Activated naive CD8-positive, alpha-beta T cell treated with anti-CD3 and anti-CD28 coated beads for 36 hours (primary cell): ENCODE measurements at regions not wholly inside any gene's neighbourhood (a gene's known extent, or its start where the extent isn't known, plus 50 kb on each side); places are given as distances from the start of the nearest gene placed in this dataset.
"Not testable (repeated sequence)": the region's sequence is repeated elsewhere in the genome, so short reads cannot be mapped to it uniquely, and the experiment has no call there.

Source experiments
- DNase-seq: peaks from one replicate; pipeline ENCODE4 v3.0.0; 2021
- H3K27ac Mint-ChIP-seq: one replicate; pipeline ENCODE4 v1.8.0; 2022; ENCODE audit warnings: mild to moderate bottlenecking, moderate library complexity, mixed read lengths
- H3K27me3 Mint-ChIP-seq: one replicate; pipeline ENCODE4 v1.8.0; 2022; ENCODE audit warnings: mild to moderate bottlenecking, mixed read lengths
- H3K36me3 Mint-ChIP-seq: one replicate; pipeline ENCODE4 v1.8.0; 2021; ENCODE audit warnings: mild to moderate bottlenecking, mixed read lengths
- H3K4me1 Mint-ChIP-seq: one replicate; pipeline ENCODE4 v1.8.0; 2021; ENCODE audit warnings: mixed read lengths
- H3K4me3 Mint-ChIP-seq: one replicate; pipeline ENCODE4 v1.8.0; 2022; ENCODE audit warnings: mild to moderate bottlenecking, moderate library complexity, mixed read lengths
- H3K9me3 Mint-ChIP-seq: one replicate; pipeline ENCODE4 v1.8.0; 2022; ENCODE audit warnings: mixed read lengths

DNA sequence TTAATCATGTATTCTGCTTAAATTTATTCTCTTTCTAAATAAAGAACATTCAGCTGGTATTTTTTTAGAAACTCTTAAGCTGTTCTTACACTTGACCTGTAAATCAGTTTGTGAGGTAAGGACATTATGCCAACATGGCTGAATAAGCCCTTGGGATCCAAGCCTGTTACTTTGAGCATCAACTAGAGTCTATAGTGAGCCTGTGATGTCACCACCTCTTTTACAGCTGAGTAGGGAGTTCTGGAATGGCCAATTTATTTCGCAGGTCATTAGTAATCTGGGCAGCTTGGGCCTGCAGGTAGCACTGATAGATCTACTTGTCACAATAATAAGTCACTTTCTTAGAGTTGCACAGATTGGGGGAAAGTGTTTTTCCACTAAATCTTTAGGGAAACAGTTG lies 915.2 kb upstream of the MBL2 start:
- no peak for DNase-seq
- Mint-ChIP-seq H3K27ac (no peak overlapping the region), H3K4me3 (no peak overlapping the region), H3K27me3 (no peaks in the 10 kb centered on the region), H3K36me3 (no peaks in the 10 kb centered on the region), H3K4me1 (no peaks in the 10 kb centered on the region), H3K9me3 (peaks cover 8% of the 10 kb centered on the region)

DNA sequence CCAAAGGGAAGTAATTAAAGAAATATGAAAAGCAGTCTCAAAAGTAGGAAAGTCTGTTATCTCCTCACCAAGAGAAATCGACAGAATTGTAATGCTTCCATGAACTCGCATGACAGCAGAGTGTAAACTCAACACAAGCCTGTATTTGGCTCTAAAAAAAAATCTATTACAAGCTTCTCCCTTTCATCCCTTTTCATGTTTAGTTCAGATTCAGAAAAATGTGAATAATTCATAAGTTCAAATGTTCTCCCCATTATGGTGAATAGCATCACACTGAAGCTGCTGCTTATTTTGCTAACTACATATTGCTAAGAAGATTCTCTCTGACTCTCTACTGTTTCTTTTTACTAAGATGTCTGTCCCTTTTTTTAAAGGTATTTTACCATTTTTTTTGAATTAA lies 910.3 kb upstream of the MBL2 start:
- H3K9me3 Mint-ChIP-seq, result peaks cover 10% of the 10 kb centered on the region
- H3K27me3 Mint-ChIP-seq, result no peaks in the 10 kb centered on the region
- H3K36me3 Mint-ChIP-seq, result no peaks in the 10 kb centered on the region
- no peak overlapping the region for H3K4me3 Mint-ChIP-seq
- no peak for DNase-seq
- no peak overlapping the region for H3K27ac Mint-ChIP-seq
- no peaks in the 10 kb centered on the region for H3K4me1 Mint-ChIP-seq

DNA sequence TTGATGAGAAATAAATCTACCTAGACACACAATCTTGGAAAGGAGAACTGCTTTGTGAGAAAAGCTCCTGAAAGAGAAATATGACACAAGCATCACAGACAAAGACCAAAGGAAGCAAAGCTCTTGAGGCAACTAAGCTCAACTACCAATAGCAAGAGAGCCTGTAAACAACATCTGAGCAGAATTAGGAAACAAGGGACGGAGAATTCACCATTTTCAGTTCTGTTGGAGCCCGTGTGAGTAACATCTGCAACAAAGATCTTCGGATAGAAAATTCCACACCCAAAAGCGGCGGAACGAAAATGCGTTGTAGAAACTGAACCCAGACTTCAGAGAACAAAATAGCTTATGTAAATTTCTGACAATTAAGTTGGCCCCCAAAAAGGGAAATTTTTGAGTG lies 909.9 kb upstream of the MBL2 start:
- no peak for DNase-seq
- no peak overlapping the region for H3K4me3 Mint-ChIP-seq
- no peaks in the 10 kb centered on the region for H3K27me3 Mint-ChIP-seq
- H3K27ac Mint-ChIP-seq, result no peak overlapping the region
- no peaks in the 10 kb centered on the region for H3K4me1 Mint-ChIP-seq
- peaks cover 9% of the 10 kb centered on the region for H3K9me3 Mint-ChIP-seq
- H3K36me3 Mint-ChIP-seq, result no peaks in the 10 kb centered on the region

DNA sequence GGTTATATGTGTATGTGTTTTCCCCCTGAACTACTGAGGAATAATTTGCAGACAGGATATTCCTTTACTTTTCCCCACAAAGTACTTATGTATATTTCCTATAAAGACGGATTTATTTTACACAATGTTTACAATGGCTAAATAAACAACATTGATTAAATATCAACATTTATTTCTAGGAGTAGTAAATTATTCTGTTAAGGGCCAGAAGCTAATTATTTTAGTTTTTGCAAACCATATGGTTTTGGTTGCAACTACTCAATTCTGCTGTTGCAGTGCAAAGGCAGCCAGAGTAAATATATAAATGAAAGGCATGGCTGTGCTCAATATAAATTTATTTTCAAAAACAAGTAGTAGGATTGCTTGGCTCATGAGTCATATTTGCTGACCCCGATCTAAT lies 907.1 kb upstream of the MBL2 start:
- peaks cover 8% of the 10 kb centered on the region for H3K9me3 Mint-ChIP-seq
- no peak for DNase-seq
- H3K27me3 Mint-ChIP-seq, result no peaks in the 10 kb centered on the region
- no peak overlapping the region for H3K27ac Mint-ChIP-seq
- H3K4me3 Mint-ChIP-seq, result no peak overlapping the region
- no peaks in the 10 kb centered on the region for H3K4me1 Mint-ChIP-seq
- H3K36me3 Mint-ChIP-seq, result no peaks in the 10 kb centered on the region

DNA sequence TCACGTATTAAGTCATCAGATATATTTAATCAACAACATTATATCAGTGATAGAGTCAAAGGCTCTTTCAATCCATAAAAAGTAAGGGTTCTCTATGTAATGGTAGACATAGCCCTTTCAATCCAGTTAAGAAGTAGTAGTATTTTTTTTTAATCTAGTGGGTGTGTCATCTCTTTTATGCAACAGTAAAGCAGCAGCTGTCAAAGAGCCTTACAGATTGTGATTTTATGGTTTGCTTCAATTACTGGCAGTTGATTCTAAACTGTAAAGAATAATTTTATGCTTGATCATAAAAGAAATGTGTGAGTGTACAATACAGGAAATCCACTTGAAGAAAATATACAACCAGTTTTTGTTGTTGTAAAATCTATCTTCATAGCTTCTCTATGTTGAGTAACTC lies 902.6 kb upstream of the MBL2 start:
- no peak for DNase-seq
- Mint-ChIP-seq H3K4me3 (no peak overlapping the region), H3K27ac (no peak overlapping the region), H3K4me1 (no peaks in the 10 kb centered on the region), H3K27me3 (no peaks in the 10 kb centered on the region), H3K9me3 (peaks cover 4% of the 10 kb centered on the region), H3K36me3 (no peaks in the 10 kb centered on the region)

DNA sequence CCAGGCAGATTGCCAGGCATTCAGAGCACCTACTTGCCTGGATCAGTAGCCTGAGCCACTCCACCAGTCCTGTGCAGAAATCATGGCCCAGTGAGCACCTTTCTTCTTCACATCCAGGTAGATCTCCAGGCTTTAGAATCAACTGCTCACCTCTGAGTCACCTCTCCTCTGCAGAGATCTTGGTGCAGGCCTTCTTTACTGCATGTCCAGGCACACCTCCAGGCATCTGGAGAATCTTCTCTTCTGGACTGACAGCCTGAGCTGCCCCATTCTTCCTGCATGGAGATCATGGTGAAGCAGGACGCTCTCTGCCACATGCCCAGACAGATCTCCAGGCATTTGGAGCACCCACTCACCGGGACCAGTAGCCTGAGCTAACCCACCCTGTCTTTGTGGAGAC lies 894.5 kb upstream of the MBL2 start:
- H3K4me1 Mint-ChIP-seq, result no peaks in the 10 kb centered on the region
- H3K27me3 Mint-ChIP-seq, result no peaks in the 10 kb centered on the region

DNA sequence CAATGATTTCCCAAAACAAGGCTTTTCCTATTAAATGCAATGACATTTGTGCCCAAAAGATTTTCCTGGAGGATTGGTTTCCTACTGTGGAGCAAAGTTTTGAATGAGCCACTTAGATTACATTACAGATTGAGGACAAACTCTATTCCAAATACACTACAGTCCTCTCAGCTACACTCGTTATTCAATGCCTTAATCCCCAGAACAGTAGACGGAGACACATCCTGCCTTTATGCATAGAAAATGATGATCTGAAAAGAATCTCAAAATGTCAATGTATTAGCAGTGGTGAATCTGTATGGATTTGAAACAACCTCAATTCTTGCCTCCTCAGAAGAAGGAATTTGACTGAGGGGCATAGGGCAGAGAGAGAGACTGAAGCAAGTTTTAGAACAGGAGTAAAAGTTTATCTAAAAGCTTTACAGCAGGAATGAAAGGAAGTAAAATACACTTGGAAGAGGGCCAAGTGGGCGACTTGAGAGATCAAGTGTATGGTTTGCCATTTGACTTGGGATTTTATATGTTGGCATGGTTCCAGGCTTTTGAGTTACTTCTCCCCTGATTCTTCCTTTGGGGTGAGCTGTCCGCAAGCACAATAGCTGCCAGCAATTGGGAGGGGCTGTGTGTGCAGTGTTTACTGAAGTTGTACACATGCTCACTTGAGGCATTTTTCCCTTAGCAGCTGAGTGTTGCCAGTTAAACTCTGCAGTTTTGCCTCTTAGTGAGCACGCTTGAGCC lies 891.9 kb upstream of the MBL2 start:
- no peak for DNase-seq
- Mint-ChIP-seq H3K36me3 (no peaks in the 10 kb centered on the region), H3K27me3 (no peaks in the 10 kb centered on the region), H3K27ac (no peak overlapping the region), H3K4me1 (no peaks in the 10 kb centered on the region), H3K9me3 (peaks cover 13% of the 10 kb centered on the region), H3K4me3 (no peak overlapping the region)

More for the DNA sequence above, 894.5 kb upstream of the MBL2 start:
- H3K9me3 Mint-ChIP-seq, result peaks cover 13% of the 10 kb centered on the region
- no peak overlapping the region for H3K4me3 Mint-ChIP-seq
- H3K36me3 Mint-ChIP-seq, result no peaks in the 10 kb centered on the region
- no peak overlapping the region for H3K27ac Mint-ChIP-seq
- DNase-seq, result no peak

DNA sequence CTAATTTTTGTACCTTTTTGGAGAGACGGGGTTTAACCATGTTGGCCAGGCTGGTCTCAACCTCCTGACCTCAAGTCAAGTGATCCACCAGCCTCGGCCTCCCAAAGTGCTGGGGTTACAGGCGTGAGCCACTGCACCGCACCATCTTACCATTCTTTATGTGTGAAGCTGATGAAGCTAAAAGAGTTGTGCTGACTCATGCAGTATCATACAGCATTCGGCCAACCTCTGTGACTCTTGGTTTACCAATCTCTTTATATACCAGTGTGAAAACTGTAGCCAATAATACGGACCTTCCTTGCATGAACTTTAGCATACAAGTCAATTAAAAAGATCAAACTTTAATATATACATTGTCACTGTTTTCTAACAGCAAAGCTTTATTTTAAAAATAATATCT lies 878.2 kb upstream of the MBL2 start:
- Mint-ChIP-seq H3K4me1 (no peaks in the 10 kb centered on the region), H3K27ac (no peak overlapping the region), H3K27me3 (no peaks in the 10 kb centered on the region), H3K36me3 (no peaks in the 10 kb centered on the region), H3K9me3 (no peaks in the 10 kb centered on the region), H3K4me3 (no peak overlapping the region)
- DNase-seq, result no peak

DNA sequence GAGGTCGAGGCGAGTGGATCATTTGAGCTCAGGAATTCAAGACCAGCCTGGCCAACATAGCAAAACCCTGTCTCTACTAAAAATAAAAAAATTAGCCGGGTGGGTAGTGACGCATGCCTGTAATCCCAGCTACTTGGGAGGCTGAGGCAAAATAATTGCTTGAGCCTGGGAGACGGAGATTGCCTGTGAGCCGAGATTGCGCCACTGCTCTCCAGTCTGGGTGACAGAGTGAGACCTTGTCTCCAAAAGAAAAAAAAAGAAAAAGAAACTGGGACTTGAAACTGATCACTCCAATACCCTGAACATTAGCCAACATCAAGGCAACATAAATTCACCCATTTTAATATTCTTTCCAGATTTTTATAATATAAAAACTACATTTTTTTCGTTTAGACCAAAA lies 874.6 kb upstream of the MBL2 start:
- H3K4me1 Mint-ChIP-seq, DNase-seq, H3K36me3 Mint-ChIP-seq, H3K27ac Mint-ChIP-seq, H3K27me3 Mint-ChIP-seq, H3K4me3 Mint-ChIP-seq, H3K9me3 Mint-ChIP-seq: not testable (repeated sequence)

DNA sequence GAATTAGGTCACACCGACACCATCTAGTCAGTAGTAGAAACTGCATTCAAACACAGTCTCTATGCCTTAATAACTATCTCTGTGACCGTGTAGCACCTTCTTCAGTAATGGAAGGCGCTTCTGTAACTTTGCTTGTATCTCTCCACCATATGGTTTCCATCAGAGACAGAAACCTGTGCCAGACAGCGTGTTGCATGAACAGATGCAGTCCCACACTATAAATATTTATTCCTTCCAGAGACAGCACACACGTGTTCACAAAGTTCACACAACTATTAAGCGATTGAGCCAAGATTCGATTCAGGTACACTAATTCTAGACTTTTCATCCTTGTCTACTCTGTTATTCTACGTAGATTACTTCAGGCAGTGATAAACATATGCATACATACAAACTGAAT lies 873.9 kb upstream of the MBL2 start:
- Mint-ChIP-seq H3K4me1 (no peaks in the 10 kb centered on the region), H3K27ac (no peak overlapping the region), H3K27me3 (no peaks in the 10 kb centered on the region), H3K9me3 (no peaks in the 10 kb centered on the region), H3K4me3 (no peak overlapping the region), H3K36me3 (no peaks in the 10 kb centered on the region)
- no peak for DNase-seq

DNA sequence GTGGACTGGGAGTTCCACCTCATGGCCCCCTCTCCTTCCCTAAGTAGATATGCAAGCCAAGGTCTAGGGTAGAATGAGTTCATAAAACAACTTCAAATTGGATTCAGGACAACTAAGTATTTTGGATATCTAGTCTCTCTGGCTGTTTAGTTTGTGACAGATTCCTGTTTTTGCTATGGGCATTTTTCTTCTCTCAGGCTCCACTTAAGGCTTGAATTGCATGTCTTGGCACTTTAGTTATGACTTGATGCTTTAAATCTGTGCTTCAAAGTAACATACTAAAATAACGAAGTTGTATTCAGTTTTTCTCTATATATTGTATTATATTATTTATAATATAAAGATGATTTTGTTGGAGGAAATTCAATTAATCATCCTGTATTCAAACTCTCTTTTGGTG lies 873.4 kb upstream of the MBL2 start:
- no peaks in the 10 kb centered on the region for H3K4me1 Mint-ChIP-seq
- no peaks in the 10 kb centered on the region for H3K27me3 Mint-ChIP-seq
- DNase-seq, result no peak
- H3K4me3 Mint-ChIP-seq, result no peak overlapping the region
- no peak overlapping the region for H3K27ac Mint-ChIP-seq
- no peaks in the 10 kb centered on the region for H3K36me3 Mint-ChIP-seq
- no peaks in the 10 kb centered on the region for H3K9me3 Mint-ChIP-seq

DNA sequence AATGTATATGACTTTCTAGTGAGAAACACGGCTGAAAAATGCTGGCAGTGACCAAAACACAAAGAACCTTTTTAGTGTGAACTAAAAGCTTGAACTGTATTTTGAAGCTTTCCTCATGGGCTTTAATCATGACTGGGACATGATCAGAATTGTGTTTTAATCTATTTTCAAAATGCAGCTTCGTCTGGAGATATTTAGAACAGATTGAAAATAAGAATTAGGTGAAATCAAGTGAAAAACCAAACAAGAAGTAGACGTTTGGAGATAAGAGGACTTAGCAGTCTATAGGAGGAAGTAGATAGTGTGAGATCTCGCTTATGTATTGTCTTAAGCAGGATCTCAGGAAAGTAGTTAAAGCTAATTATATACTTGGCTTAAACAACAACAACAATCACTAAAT lies 865.4 kb upstream of the MBL2 start:
- no peaks in the 10 kb centered on the region for H3K27me3 Mint-ChIP-seq
- no peaks in the 10 kb centered on the region for H3K4me1 Mint-ChIP-seq
- no peak overlapping the region for H3K27ac Mint-ChIP-seq
- no peaks in the 10 kb centered on the region for H3K36me3 Mint-ChIP-seq
- H3K4me3 Mint-ChIP-seq, result no peak overlapping the region
- DNase-seq, result no peak
- no peaks in the 10 kb centered on the region for H3K9me3 Mint-ChIP-seq

DNA sequence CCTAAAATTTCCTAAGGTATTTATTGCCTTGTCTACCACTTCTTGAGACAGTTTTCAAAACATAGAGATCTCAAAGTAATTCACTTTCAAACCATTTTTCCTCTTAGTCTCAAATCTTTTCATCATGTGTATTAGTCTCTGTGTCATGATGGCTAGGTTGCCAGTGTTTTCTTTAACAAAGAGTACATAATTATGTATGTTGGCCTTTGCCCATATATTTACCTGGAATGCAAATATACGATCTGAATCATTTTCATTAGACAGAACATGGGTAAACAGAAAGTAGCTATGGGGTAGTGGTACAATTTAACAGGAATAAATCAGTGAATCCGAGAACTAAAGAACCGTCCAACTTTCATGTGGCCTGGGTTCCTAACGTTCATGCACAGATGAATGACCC lies 852.1 kb upstream of the MBL2 start:
- no peaks in the 10 kb centered on the region for H3K36me3 Mint-ChIP-seq
- DNase-seq, result no peak
- H3K27me3 Mint-ChIP-seq, result no peaks in the 10 kb centered on the region
- H3K4me1 Mint-ChIP-seq, result no peaks in the 10 kb centered on the region
- H3K9me3 Mint-ChIP-seq, result peaks cover 6% of the 10 kb centered on the region
- no peak overlapping the region for H3K27ac Mint-ChIP-seq
- no peak overlapping the region for H3K4me3 Mint-ChIP-seq

DNA sequence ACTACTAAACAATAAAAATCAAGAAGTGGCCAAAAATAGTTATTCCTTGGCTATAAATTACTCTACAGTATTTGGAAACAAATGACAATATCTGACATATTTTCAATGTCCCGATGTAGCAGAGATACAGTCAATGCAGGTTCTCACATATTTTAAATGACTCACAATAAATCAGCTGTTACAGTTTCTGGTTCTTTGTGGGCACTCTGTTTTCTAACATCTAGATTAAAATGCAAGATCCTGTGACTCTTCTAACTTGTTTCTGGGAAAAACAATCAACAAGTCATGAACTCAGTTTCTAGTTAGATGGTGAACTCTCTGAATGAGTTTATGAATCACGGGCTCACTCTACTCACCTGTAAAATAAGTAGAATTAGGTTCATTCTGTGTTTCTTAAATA lies 849.6 kb upstream of the MBL2 start:
- H3K9me3 Mint-ChIP-seq, result peaks cover 3% of the 10 kb centered on the region
- no peaks in the 10 kb centered on the region for H3K36me3 Mint-ChIP-seq
- H3K4me3 Mint-ChIP-seq, result no peak overlapping the region
- no peak overlapping the region for H3K27ac Mint-ChIP-seq
- H3K27me3 Mint-ChIP-seq, result no peaks in the 10 kb centered on the region
- H3K4me1 Mint-ChIP-seq, result no peaks in the 10 kb centered on the region
- no peak for DNase-seq

DNA sequence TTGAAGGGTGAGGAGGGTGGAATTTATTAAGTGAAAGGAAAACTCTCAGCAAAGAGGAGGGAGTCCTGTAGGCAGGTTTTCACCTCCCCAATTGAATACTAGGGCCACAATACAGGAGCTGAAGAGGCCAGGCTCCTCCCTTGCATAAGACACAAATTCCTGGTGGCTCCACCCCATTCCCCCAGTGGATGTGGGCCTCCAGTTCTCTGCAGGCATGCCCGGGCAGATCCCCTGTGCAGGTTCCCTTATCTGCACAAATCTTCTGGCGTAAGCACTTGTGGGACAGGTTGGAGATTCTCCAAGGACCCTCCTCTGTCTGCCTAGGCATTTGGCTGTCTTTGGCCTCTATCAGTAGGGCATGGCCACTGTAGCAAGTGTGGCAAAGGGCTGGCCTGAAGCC lies 847.1 kb upstream of the MBL2 start:
- H3K36me3 Mint-ChIP-seq, result no peaks in the 10 kb centered on the region
- no peak for DNase-seq
- H3K27me3 Mint-ChIP-seq, result no peaks in the 10 kb centered on the region
- H3K4me1 Mint-ChIP-seq, result no peaks in the 10 kb centered on the region
- H3K9me3 Mint-ChIP-seq, result peaks cover 2% of the 10 kb centered on the region
- H3K27ac Mint-ChIP-seq, result no peak overlapping the region
- H3K4me3 Mint-ChIP-seq, result no peak overlapping the region

DNA sequence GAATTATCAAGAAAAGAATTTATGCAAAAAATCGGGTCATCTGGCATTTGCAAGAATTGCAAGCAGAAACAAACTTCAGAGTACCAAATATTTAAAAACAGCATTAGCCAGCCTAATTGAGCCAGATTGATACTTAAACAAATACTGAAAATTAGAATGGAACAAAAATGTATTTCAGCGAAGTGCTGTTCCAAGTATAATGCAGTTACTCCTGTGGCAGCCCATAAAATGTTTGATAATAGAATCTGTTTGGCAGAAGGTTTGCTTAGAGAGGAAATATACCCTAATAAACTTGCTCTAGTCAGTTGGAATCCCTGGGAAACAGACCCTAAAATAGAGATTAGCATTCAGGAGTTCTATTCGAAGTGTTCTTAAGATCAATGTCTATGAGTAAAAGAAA lies 835.1 kb upstream of the MBL2 start:
- no peak for DNase-seq
- no peak overlapping the region for H3K4me3 Mint-ChIP-seq

DNA sequence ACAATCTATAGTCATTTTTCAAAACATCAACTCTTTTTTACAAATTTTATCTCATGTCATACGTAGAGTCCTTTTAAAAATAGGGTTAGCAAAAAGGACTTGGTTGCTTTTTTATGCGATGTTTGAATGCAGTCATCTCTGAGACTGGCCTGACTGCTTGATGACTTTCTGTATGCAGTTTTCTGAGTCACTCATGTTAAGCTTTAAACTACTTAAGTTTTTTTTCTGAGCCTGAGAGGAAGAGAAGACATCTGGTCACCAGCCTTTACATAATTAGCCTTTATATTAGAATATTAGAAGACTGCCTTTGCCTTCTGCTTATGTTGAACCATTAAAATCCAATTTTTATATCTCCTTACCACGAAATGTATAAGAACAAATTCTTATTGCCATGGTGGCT lies 834.4 kb upstream of the MBL2 start:
- H3K27ac Mint-ChIP-seq, result no peak overlapping the region
- no peaks in the 10 kb centered on the region for H3K9me3 Mint-ChIP-seq
- no peaks in the 10 kb centered on the region for H3K27me3 Mint-ChIP-seq
- DNase-seq, result no peak
- no peak overlapping the region for H3K4me3 Mint-ChIP-seq
- H3K36me3 Mint-ChIP-seq, result no peaks in the 10 kb centered on the region
- H3K4me1 Mint-ChIP-seq, result no peaks in the 10 kb centered on the region

More for the DNA sequence above, 835.1 kb upstream of the MBL2 start:
- Mint-ChIP-seq H3K9me3 (no peaks in the 10 kb centered on the region), H3K27me3 (no peaks in the 10 kb centered on the region), H3K36me3 (no peaks in the 10 kb centered on the region), H3K27ac (no peak overlapping the region), H3K4me1 (no peaks in the 10 kb centered on the region)
